ENCODE measurements at regions not wholly inside any gene's neighbourhood (a gene's known extent, or its start where the extent isn't known, plus 50 kb on each side); places are given as distances from the start of the nearest gene placed in this dataset.

DNA sequence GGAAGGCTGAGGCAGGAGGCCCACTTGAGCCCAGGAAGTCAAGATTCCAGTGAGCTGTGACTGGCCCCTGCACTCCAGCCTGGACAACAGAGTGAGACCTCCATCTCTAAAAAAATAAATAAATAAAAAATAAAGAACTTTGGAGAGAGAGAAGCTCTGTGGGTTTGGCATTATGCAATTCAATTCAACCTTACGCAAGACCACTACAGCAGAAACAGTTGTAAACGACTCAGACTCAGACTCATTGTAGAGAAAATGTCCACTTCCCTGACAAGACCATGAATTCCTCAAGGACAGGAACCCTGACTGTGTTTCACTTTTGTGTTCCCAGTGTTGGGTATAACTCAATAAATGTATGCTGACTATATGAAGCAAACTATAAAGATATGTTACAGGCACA lies 90.3 kb upstream of the C3orf80 start:
- TF ChIP-seq, protein P1, sequence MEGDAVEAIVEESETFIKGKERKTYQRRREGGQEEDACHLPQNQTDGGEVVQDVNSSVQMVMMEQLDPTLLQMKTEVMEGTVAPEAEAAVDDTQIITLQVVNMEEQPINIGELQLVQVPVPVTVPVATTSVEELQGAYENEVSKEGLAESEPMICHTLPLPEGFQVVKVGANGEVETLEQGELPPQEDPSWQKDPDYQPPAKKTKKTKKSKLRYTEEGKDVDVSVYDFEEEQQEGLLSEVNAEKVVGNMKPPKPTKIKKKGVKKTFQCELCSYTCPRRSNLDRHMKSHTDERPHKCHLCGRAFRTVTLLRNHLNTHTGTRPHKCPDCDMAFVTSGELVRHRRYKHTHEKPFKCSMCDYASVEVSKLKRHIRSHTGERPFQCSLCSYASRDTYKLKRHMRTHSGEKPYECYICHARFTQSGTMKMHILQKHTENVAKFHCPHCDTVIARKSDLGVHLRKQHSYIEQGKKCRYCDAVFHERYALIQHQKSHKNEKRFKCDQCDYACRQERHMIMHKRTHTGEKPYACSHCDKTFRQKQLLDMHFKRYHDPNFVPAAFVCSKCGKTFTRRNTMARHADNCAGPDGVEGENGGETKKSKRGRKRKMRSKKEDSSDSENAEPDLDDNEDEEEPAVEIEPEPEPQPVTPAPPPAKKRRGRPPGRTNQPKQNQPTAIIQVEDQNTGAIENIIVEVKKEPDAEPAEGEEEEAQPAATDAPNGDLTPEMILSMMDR (IDR thresholded peaks at IDR 0.05), result no peak
- no peak for TF ChIP-seq POLR2A (IDR thresholded peaks at IDR 0.05)

All from prostate gland (tissue), 2 donors.